Natural killer cell (primary cell): ENCODE measurements at regions not wholly inside any gene's neighbourhood (a gene's known extent, or its start where the extent isn't known, plus 50 kb on each side); places are given as distances from the start of the nearest gene placed in this dataset.

Experiments
- ATAC-seq, 3 donors: fragments of 150-1000 bp in 2 of 3; fragments of 200-7000 bp in 1 of 3; cut with Tn5 transposase; 1 replicate in 1 of 3; 2 replicates in 2 of 3; pipeline ENCODE4 v1.10.0; 2021; ENCODE audit warnings: mild to moderate bottlenecking in 2 of 3, moderate library complexity in 2 of 3
- DNase-seq, 2 donors: peaks; one replicate each; pipeline versions ENCODE4 v3.0.0 to v3.0.0-alpha.2; 2013 to 2021; ENCODE audit warnings: mixed read lengths in 1 of 2
- H3K27ac ChIP-seq: one replicate; pipeline ENCODE4 v1.5.1; 2013; ENCODE audit warnings: mild to moderate bottlenecking, low read length
- H3K27me3 ChIP-seq: one replicate; pipeline ENCODE4 v1.6.1; 2013; ENCODE audit warnings: low read length; ENCODE audit not compliant: control insufficient read depth, insufficient read depth
- H3K36me3 ChIP-seq: one replicate; pipeline ENCODE4 v1.6.1; 2013; ENCODE audit warnings: low read length; ENCODE audit not compliant: control insufficient read depth, insufficient read depth
- H3K4me1 ChIP-seq: one replicate; pipeline ENCODE4 v1.6.1; 2013; ENCODE audit warnings: low read length; ENCODE audit not compliant: control insufficient read depth, insufficient read depth
- H3K4me3 ChIP-seq: one replicate; pipeline ENCODE4 v1.5.1; 2013; ENCODE audit warnings: low read length
- H3K9me3 ChIP-seq: one replicate; pipeline ENCODE4 v1.6.1; 2013; ENCODE audit warnings: low read length; ENCODE audit not compliant: control insufficient read depth, insufficient read depth
- H3K27ac Mint-ChIP-seq, 2 donors: one replicate each; pipeline ENCODE4 v1.8.0; 2022; ENCODE audit warnings: mild to moderate bottlenecking in 2 of 2, mixed read lengths in 2 of 2, moderate library complexity in 1 of 2
- H3K27me3 Mint-ChIP-seq, 2 donors: one replicate each; pipeline ENCODE4 v1.8.0; 2022; ENCODE audit warnings: low read depth in 2 of 2, mixed read lengths in 2 of 2
- H3K36me3 Mint-ChIP-seq: one replicate; pipeline ENCODE4 v1.8.0; 2022; ENCODE audit warnings: mixed read lengths
- H3K4me1 Mint-ChIP-seq, 2 donors: one replicate each; pipeline ENCODE4 v1.8.0; 2022; ENCODE audit warnings: mixed read lengths in 2 of 2
- H3K4me3 Mint-ChIP-seq: one replicate; pipeline ENCODE4 v1.8.0; 2022; ENCODE audit warnings: mild to moderate bottlenecking, moderate library complexity, mixed read lengths
- H3K9me3 Mint-ChIP-seq, 2 donors: one replicate each; pipeline ENCODE4 v1.8.0; 2022; ENCODE audit warnings: mixed read lengths in 2 of 2
- CTCF ChIP-seq: fragments of 200-600 bp; IDR thresholded peaks from one replicate; pipeline ENCODE4 v1.8.0; 2022; ENCODE audit warnings: antibody characterized with exemption
- WGBS: methylation state at CpG from one replicate; pipeline ENCODE4 v1.1.7; 2013; ENCODE audit warnings: missing lambda C conversion rate; ENCODE audit not compliant: insufficient coverage; 5-methylcytosine and 5-hydroxymethylcytosine counted together
- intact Hi-C: fragments of 100-400 bp; cut with micrococcal nuclease; formaldehyde crosslinking; loops from one replicate; pipeline ENCODE4 v1.14.2; 2022

- Histone ChIP-seq H3K36me3 (no peaks in the 10 kb centered on the region), H3K27me3 (no peaks in the 10 kb centered on the region), H3K9me3 (no peaks in the 10 kb centered on the region), H3K27ac (no peak overlapping the region), H3K4me1 (no peaks in the 10 kb centered on the region), H3K4me3 (no peak overlapping the region)
- Mint-ChIP-seq H3K4me1 (no peaks in the 10 kb centered on the region), H3K36me3 (no peaks in the 10 kb centered on the region), H3K4me3 (no peak overlapping the region), H3K9me3 (no peaks in the 10 kb centered on the region), H3K27ac (no peak overlapping the region), H3K27me3 (peaks cover 9 to 12% of the 10 kb centered on the region in 2 donors)
- TF ChIP-seq CTCF: no peak
- ATAC-seq (no peak), DNase-seq (no peak)
- intact Hi-C loops: no loop called here
- 35% methylated on average over 7 of the region's 7 CpGs for WGBS
These were observed 317.5 kb upstream of the EEF2KMT start for GRCh38 chr16:5415123-5415522.

GRCh38 chr16:5412731-5413130 lies 315.1 kb upstream of the EEF2KMT start:
- Histone ChIP-seq H3K9me3 (no peaks in the 10 kb centered on the region), H3K4me3 (no peak overlapping the region), H3K36me3 (no peaks in the 10 kb centered on the region), H3K27ac (no peak overlapping the region), H3K27me3 (no peaks in the 10 kb centered on the region), H3K4me1 (no peaks in the 10 kb centered on the region)
- intact Hi-C loops: no loop called here
- Mint-ChIP-seq H3K4me1 (no peaks in the 10 kb centered on the region), H3K27me3 (peaks cover 9 to 12% of the 10 kb centered on the region in 2 donors), H3K27ac (no peak overlapping the region), H3K9me3 (no peaks in the 10 kb centered on the region), H3K4me3 (no peak overlapping the region), H3K36me3 (no peaks in the 10 kb centered on the region)
- TF ChIP-seq CTCF: no peak
- ATAC-seq: no peak
- 36% methylated on average over 10 of the region's 10 CpGs for WGBS
- DNase-seq: no peak

GRCh38 chr16:5398203-5398602 lies 300.6 kb upstream of the EEF2KMT start:
- 80% methylated on average over 6 of the region's 6 CpGs for WGBS
- peaks cover 0 to 15% of the 10 kb centered on the region in 2 donors for H3K27me3 Mint-ChIP-seq
- TF ChIP-seq CTCF: no peak
- intact Hi-C loops: no loop called here
- no peaks in the 10 kb centered on the region for H3K4me1 ChIP-seq
- H3K36me3 ChIP-seq: no peaks in the 10 kb centered on the region
- no peak overlapping the region for H3K4me3 Mint-ChIP-seq
- no peaks in the 10 kb centered on the region for H3K27me3 ChIP-seq
- DNase-seq: no peak
- no peak overlapping the region for H3K4me3 ChIP-seq
- no peaks in the 10 kb centered on the region for H3K36me3 Mint-ChIP-seq
- no peaks in the 10 kb centered on the region for H3K9me3 ChIP-seq
- no peaks in the 10 kb centered on the region for H3K9me3 Mint-ChIP-seq
- ATAC-seq: no peak
- H3K27ac ChIP-seq: no peak overlapping the region
- no peak overlapping the region for H3K27ac Mint-ChIP-seq
- no peaks in the 10 kb centered on the region for H3K4me1 Mint-ChIP-seq

GRCh38 chr16:5396880-5397279 lies 299.3 kb upstream of the EEF2KMT start:
- H3K27me3 ChIP-seq: no peaks in the 10 kb centered on the region
- WGBS: 50% methylated on average over 1 of the region's 1 CpG
- no peaks in the 10 kb centered on the region for H3K36me3 Mint-ChIP-seq
- no peak overlapping the region for H3K27ac Mint-ChIP-seq
- H3K4me1 Mint-ChIP-seq: no peaks in the 10 kb centered on the region
- no peak for DNase-seq
- no peaks in the 10 kb centered on the region for H3K4me1 ChIP-seq
- no peaks in the 10 kb centered on the region for H3K9me3 ChIP-seq
- no peak for TF ChIP-seq CTCF
- intact Hi-C loops: no loop called here
- no peak overlapping the region for H3K27ac ChIP-seq
- H3K27me3 Mint-ChIP-seq: peaks cover 0 to 14% of the 10 kb centered on the region in 2 donors
- H3K4me3 Mint-ChIP-seq: no peak overlapping the region
- no peak for ATAC-seq
- no peaks in the 10 kb centered on the region for H3K9me3 Mint-ChIP-seq
- H3K4me3 ChIP-seq: no peak overlapping the region
- H3K36me3 ChIP-seq: no peaks in the 10 kb centered on the region
